ENCODE measurements at regions not wholly inside any gene's neighbourhood (a gene's known extent, or its start where the extent isn't known, plus 50 kb on each side); places are given as distances from the start of the nearest gene placed in this dataset.

DNA sequence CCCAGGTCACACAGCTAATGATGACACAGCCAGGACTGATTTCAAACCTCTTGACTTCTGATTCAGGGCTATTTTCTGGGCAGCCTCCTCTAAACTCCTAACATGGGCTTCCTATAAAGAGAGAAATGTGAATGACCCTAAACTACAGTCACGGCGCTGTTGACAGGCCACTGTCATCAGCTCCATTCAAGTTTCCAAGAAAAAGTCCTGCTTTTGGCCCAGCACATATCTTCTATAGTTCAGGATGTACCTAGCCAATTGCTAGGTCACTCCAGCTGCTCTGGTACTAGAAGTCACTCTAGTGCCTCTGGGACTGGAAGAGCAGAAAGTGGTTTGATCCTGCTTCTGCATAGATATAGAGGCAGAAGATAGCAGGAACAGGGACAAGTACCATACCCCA, 64.9 kb upstream of the TARS1 start:
- 91 to 97% methylated on average over 2 of the region's 2 CpGs for WGBS, 2 donors
- no peaks in the 10 kb centered on the region for H3K9me3 ChIP-seq

DNA sequence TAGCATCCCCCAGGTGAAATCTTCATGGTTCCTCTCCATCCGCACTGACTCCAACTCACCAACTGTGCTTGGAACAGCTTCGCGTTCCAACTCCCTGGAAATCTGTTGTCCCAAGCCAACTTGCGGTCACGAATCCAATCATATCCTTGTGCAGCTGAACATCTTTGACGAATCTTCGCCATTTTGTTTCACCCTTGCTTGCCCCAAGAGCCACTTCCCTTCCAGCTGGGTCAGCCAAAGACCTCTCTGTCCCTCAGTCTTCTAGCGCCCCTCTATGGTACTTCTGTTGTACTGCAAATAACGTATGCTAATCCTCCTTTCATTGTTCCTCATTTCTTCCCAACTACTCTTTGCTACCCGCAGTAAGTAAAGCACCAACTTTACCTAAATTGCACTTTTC, 61.0 kb upstream of the TARS1 start:
- 74 to 75% methylated on average over 10 of the region's 10 CpGs for WGBS, 2 donors
- peaks cover 0 to 12% (median 0%) of the 10 kb centered on the region in 4 donors for H3K4me1 ChIP-seq
- no peak for DNase-seq
- TF ChIP-seq, protein P1, sequence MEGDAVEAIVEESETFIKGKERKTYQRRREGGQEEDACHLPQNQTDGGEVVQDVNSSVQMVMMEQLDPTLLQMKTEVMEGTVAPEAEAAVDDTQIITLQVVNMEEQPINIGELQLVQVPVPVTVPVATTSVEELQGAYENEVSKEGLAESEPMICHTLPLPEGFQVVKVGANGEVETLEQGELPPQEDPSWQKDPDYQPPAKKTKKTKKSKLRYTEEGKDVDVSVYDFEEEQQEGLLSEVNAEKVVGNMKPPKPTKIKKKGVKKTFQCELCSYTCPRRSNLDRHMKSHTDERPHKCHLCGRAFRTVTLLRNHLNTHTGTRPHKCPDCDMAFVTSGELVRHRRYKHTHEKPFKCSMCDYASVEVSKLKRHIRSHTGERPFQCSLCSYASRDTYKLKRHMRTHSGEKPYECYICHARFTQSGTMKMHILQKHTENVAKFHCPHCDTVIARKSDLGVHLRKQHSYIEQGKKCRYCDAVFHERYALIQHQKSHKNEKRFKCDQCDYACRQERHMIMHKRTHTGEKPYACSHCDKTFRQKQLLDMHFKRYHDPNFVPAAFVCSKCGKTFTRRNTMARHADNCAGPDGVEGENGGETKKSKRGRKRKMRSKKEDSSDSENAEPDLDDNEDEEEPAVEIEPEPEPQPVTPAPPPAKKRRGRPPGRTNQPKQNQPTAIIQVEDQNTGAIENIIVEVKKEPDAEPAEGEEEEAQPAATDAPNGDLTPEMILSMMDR (IDR thresholded peaks at IDR 0.05) = peak in 3 of 4 experiments; percentile 17 to 36 (median 22)
- TF ChIP-seq POLR2AphosphoS5 (IDR thresholded peaks at IDR 0.05) = no peak
- TF ChIP-seq POLR2A (IDR thresholded peaks at IDR 0.05) = no peak
- no peak for TF ChIP-seq EP300 (IDR thresholded peaks at IDR 0.05)
- no peaks in the 10 kb centered on the region for H3K36me3 ChIP-seq
- no peak overlapping the region for H3K27ac ChIP-seq
- intact Hi-C loops (cut with DNase I) = no loop called here
- no peaks in the 10 kb centered on the region for H3K9me3 ChIP-seq
- no peak overlapping the region for H3K4me3 ChIP-seq
- no peaks in the 10 kb centered on the region for H3K27me3 ChIP-seq

More for the DNA sequence above, 64.9 kb upstream of the TARS1 start:
- TF ChIP-seq POLR2A (IDR thresholded peaks at IDR 0.05) (no peak), EP300 (IDR thresholded peaks at IDR 0.05) (no peak), POLR2AphosphoS5 (IDR thresholded peaks at IDR 0.05) (no peak)
- TF ChIP-seq, protein P1 (IDR thresholded peaks at IDR 0.05) = no peak
- no peak for DNase-seq
- H3K36me3 ChIP-seq = no peaks in the 10 kb centered on the region
- H3K4me1 ChIP-seq = peaks cover 0 to 17% (median 0%) of the 10 kb centered on the region in 4 donors
- H3K27me3 ChIP-seq = no peaks in the 10 kb centered on the region
- H3K27ac ChIP-seq = peak overlapping the region in 3 of 4 donors; percentile 8 to 61 (median 31)
- intact Hi-C loops (cut with DNase I) = no loop called here
- H3K4me3 ChIP-seq = no peak overlapping the region

DNA sequence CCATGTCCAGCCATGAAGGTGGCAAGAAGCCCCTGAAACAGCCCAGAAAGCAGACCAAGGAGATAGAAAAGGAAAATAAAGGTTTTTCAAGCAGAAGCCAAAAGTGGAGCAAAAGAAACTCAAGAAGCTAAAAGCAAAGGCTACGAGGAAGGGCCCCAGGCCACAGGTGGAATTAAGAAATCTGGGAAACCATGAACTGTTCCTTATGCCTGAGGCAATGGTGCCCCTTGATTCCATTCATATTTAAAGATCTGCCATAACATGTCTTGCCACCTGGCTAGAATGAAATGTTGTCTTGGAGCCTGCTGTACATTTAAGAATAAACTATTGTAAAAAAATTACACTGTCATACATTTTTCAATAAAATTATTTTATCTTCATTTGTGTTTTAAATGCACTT, 59.5 kb upstream of the TARS1 start:
- intact Hi-C loops (cut with DNase I) = no loop called here
- H3K36me3 ChIP-seq = no peaks in the 10 kb centered on the region

More for the DNA sequence above, 59.5 kb upstream of the TARS1 start:
- Histone ChIP-seq H3K9me3 (peaks cover 0 to 6% (median 0%) of the 10 kb centered on the region in 4 donors), H3K27me3 (no peaks in the 10 kb centered on the region), H3K4me3 (no peak overlapping the region), H3K4me1 (peaks cover 0 to 9% (median 0%) of the 10 kb centered on the region in 4 donors), H3K27ac (no peak overlapping the region)
- TF ChIP-seq EP300 (IDR thresholded peaks at IDR 0.05) (no peak), POLR2A (IDR thresholded peaks at IDR 0.05) (no peak), POLR2AphosphoS5 (IDR thresholded peaks at IDR 0.05) (no peak)
- TF ChIP-seq, protein P1 (IDR thresholded peaks at IDR 0.05) = no peak
- WGBS, 2 donors = 80 to 87% methylated on average over 1 of the region's 1 CpG
- no peak for DNase-seq

Small RNA genes in the stretch of these regions (small RNA-seq; reads per million reads assigned to genes)
- gene AC010343.2 (0 reads per million in 3 donors), gene AC025459.1 (0 reads per million in 3 donors)
